KOPT-K1 (cell line): ENCODE measurements at regions not wholly inside any gene's neighbourhood (a gene's known extent, or its start where the extent isn't known, plus 50 kb on each side); places are given as distances from the start of the nearest gene placed in this dataset.
"Not testable (repeated sequence)": the region's sequence is repeated elsewhere in the genome, so short reads cannot be mapped to it uniquely, and the experiment has no call there.

ENCODE experiments used
- H3K27ac ChIP-seq: fragments of 200-600 bp; sonication (generic); 2 replicates; pipeline ENCODE4 v1.5.1; 2016; ENCODE audit warnings: antibody characterized with exemption, mild to moderate bottlenecking, low read depth, low read length; ENCODE audit not compliant: poor library complexity, severe bottlenecking
- H3K36me3 ChIP-seq: fragments of 200-600 bp; sonication (generic); 2 replicates; pipeline ENCODE4 v1.5.1; 2017; ENCODE audit warnings: antibody characterized with exemption, mild to moderate bottlenecking, low read length, moderate library complexity; ENCODE audit not compliant: insufficient read depth
- H3K9me3 ChIP-seq: fragments of 200-600 bp; sonication (generic); 2 replicates; pipeline ENCODE4 v1.5.1; 2017; ENCODE audit warnings: antibody characterized with exemption, low read length, mild to moderate bottlenecking; ENCODE audit not compliant: insufficient read depth, poor library complexity, severe bottlenecking

DNA sequence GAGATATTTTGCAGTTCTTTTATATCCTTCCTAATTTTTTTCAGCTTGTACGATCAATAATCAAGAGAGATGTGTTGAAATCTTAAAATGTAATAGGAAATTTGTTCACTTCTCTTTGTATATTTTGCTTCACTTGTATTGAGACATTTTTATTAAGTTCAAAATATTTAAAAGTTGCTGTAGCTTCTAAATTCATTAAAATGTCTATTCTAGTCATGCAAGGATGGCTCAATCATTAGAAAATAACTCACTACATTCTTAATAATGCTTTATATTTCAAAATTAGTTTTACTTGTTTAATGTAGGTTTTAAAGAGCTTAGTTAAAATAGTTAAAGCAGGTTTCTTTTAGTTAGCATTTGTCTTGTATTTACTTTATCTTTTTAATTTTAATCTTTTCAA, 308.4 kb downstream of the CYRIA start:
- no peak overlapping the region for H3K27ac ChIP-seq
- no peaks in the 10 kb centered on the region for H3K9me3 ChIP-seq
- no peaks in the 10 kb centered on the region for H3K36me3 ChIP-seq

DNA sequence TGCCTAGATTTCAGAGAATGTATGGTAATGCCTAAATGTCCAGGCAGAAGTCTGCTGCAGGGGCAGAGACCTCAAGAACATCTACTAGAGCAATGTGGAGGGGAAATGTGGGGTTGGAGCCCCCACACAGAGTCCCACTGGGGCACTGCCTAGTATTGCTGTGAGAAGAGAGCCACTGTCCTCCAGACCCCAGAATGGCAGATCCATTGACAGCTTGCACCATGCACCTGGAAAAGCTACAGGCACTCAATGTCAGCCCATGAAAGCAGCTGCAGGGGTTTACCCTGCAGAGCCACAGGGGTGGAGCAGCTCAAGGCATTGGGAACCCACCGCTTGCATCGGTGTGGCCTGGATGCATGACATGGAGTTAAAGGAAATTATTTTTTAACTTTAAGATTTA, 314.1 kb downstream of the CYRIA start:
- no peak overlapping the region for H3K27ac ChIP-seq
- peaks cover 15% of the 10 kb centered on the region for H3K9me3 ChIP-seq
- H3K36me3 ChIP-seq: no peaks in the 10 kb centered on the region

DNA sequence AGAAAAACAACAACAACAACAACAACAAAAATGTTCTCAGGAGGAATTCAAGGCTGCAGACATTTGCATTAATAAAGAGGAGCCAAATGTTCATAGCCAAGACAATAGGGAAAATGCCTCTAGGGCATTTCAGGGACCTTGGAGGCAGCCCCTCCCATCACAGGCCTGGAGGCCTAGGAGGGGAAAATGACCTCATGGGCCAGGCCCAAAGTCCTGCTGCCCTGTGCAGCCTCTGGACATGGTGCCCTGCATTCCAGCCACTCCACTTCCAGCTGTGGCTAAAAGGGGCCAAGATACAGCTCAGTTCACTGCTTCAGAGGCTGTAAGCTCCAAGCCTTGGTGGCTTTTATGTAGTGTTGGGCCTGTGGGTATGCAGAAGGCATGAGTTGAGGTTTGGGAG, 314.5 kb downstream of the CYRIA start:
- Histone ChIP-seq H3K9me3 (peaks cover 15% of the 10 kb centered on the region), H3K36me3 (no peaks in the 10 kb centered on the region), H3K27ac (no peak overlapping the region)

DNA sequence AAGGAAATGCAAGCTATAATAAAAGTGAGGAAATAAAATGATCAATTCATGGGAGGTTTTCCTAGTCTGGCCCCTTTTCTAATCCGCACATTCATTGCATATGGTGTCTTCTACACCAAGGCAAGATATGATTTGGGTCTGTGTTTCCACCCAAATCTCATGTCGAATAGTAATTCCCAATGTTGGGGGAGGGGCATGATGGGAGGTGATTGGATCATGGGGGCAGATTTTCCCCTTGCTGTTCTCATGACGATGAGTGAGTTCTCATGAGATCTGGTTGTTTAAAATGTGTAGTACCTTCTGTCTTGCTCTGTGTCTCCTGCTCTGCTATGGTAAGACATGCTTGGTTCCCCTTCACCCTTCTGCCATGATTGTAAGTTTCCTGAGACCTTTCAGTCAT, 315.4 kb downstream of the CYRIA start:
- H3K27ac ChIP-seq: no peak overlapping the region
- no peaks in the 10 kb centered on the region for H3K36me3 ChIP-seq
- peaks cover 15% of the 10 kb centered on the region for H3K9me3 ChIP-seq

DNA sequence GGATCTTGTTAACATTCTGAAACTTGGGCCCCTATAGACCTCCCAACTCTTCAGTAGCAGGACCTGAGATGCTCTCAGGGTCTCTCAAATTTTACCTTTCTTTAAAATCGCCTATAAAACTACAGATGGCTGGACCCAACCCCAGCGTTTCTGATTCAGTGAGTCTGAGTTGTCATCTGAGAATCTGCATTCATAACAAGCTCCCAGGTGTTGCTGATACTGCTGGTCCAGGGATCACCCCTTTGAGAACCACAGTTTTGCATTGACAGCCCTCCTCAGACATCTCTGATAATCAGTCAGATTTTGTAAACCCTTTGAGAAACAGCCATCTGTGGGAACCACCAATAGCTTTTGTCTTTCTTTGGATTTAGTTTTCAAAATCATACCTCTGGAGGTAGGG, 315.8 kb downstream of the CYRIA start:
- peaks cover 15% of the 10 kb centered on the region for H3K9me3 ChIP-seq
- H3K27ac ChIP-seq: no peak overlapping the region
- H3K36me3 ChIP-seq: no peaks in the 10 kb centered on the region

DNA sequence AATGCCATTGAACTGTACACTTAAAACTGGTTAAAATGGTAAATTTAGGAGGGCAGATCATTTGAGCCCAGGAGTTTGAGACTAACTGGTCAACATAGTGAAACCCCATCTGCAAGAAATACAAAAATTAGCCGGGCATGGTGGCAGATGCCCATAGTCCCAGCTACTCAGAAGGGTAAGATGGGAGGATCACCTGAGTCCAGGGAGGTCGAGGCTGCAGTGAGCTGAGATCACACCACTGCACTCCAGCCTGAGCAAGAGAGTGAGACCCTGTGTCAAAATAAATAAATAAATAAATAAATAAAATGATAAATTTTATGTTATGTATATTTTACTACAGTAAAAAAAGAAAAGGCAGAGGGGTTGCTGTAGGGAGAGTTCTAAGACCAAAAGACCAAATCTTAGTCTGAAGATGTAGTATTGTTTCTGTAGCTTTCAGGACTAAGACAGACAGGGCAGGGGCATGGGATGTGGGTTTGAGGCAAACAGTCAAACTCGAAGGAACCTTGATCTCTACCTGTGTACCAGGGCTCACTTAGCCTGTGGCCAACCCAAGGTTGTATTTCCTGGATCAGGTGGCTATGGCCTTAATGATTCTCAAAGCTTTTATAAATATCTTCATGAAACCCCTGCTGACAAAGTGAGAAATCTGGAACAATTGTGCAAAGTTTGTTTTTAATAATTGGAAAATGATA, 316.7 kb downstream of the CYRIA start:
- H3K36me3 ChIP-seq: no peaks in the 10 kb centered on the region
- peaks cover 15% of the 10 kb centered on the region for H3K9me3 ChIP-seq
- H3K27ac ChIP-seq: no peak overlapping the region

DNA sequence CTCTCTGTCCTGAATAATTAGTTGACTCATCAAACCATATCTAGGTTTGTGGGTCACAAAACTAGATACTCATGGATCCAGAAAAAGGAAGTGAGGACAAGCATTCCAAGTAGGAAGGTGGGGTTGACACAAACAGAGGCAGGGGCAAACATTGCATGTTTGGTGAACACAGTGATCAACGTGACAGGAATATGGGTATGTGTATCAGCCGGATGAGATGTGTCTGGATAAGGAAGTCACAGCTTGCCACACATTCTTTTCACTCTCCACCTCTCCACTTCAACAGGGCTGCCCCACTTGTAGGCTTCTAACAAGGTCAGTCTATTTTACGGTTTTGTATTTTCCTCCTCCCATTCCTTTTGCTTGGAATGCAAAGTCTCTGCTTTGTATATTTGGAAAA, 319.0 kb downstream of the CYRIA start:
- no peaks in the 10 kb centered on the region for H3K36me3 ChIP-seq
- H3K27ac ChIP-seq: no peak overlapping the region
- H3K9me3 ChIP-seq: peaks cover 11% of the 10 kb centered on the region

DNA sequence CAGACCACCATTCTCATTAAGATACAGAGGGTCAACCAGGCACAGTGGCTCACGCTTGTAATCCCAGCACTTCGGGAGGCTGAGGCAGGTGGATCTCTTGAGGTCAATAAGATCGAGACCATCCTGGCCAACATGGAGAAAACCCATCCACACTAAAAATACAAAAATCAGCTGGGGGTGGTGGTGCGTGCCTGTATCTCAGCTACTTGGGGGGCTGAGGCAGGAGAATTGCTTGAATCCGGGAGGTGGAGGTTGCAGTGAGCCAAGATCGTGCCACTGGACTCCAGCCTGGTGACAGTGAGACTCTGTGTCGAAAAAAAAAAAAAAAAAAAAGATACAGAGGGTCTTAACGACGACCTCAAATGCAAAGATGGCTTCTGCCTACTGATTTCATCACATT, 320.4 kb downstream of the CYRIA start:
- not testable (repeated sequence) for H3K36me3 ChIP-seq, H3K27ac ChIP-seq, H3K9me3 ChIP-seq

DNA sequence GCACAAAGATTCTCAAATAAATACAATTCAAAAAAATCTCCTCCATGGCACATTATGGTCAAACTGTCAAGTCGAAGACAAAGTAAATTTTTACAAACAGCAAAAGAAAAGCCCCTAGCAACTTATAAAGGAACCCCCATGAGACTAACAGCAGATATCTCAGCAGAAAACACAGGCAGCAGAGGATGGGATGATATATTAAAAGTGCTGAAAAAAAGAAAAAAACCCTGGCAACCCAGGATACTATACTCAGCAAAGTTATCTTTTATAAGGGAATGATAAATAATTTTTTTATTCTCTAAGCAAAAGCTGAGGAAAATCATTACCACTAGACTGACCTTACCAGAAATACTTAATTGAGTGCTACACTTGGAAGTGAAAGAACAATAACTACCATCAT, 326.4 kb downstream of the CYRIA start:
- Histone ChIP-seq H3K27ac (no peak overlapping the region), H3K9me3 (no peaks in the 10 kb centered on the region), H3K36me3 (no peaks in the 10 kb centered on the region)

DNA sequence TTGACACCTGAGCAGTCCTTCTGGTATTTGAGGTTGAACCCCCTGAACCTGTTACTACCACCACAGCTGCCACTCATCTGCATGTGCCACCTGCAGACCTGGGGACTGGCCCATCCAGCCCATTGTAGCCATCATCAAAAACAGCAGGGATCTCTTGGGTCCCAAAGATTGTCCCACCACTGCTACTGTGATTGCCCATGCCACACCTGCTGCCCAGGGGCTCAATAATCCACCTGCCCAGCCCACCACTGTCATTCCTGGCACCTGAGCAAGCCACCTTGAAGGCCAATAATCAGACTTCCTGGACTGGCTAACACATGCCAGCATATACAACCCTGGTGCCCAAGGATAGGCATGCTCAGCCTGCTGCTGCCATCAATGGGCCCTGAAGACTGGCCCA, 327.6 kb downstream of the CYRIA start:
- Histone ChIP-seq H3K27ac (no peak overlapping the region), H3K36me3 (no peaks in the 10 kb centered on the region), H3K9me3 (no peaks in the 10 kb centered on the region)

DNA sequence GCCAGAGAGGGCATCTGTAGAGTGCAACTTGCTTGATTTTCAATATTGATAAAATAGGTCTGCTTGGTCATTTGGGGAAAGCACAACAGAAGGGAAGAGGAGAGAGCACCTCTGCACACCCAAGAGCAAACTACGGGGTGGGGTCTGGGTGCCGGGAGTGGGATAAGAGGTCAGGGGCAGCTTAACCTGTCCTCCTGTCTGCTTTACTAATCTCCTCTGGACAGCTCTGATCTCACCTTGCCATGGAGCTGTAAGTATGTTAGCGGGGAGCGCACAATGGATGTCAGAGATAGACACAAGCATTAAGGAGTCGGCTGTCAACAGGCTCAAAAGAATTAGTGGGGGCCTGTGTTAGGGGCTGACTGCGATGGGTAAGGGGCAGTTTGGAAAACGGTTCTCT, 328.7 kb downstream of the CYRIA start:
- H3K27ac ChIP-seq: no peak overlapping the region

DNA sequence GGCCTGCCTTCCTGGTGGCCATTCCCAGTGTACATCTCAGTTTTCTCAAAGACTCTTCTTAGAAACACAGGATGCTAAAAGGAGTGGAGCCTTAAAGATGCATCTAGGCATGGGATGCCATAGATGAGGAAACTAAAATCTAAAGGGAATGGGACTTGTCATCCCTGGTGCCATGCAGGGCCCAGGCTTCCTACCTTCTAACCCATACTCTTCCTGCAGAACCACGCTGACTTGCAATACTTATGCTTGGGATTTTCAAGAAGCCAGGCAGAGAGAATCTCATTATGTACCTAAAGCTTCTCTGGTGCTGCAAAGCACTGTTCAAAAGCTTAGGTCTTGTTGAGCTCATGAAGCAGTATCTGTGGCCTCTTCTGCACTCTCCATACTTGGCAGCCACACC, 329.1 kb downstream of the CYRIA start:
- Histone ChIP-seq H3K9me3 (no peaks in the 10 kb centered on the region), H3K36me3 (no peaks in the 10 kb centered on the region), H3K27ac (no peak overlapping the region)

More for the DNA sequence above, 328.7 kb downstream of the CYRIA start:
- no peaks in the 10 kb centered on the region for H3K36me3 ChIP-seq
- H3K9me3 ChIP-seq: no peaks in the 10 kb centered on the region

DNA sequence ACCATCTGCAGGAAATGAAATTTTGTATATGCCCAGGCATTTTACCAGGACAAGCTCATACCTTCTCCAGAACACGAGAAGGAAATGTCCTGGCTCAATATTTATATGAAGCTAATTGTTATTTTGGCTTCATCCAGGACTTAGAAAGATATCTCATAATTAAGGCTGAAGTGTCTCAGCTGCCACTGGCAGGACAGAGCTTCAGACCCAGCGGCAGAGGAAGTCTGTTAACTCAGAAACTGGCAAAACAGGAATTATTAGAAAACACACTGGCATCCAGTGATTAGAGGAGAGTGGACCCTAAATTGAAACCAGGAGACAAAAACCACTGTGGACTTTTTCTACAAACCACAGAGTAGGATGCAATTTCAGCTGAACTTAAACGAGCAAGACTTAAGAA, 329.7 kb downstream of the CYRIA start:
- no peak overlapping the region for H3K27ac ChIP-seq
- H3K36me3 ChIP-seq: no peaks in the 10 kb centered on the region
- H3K9me3 ChIP-seq: no peaks in the 10 kb centered on the region

DNA sequence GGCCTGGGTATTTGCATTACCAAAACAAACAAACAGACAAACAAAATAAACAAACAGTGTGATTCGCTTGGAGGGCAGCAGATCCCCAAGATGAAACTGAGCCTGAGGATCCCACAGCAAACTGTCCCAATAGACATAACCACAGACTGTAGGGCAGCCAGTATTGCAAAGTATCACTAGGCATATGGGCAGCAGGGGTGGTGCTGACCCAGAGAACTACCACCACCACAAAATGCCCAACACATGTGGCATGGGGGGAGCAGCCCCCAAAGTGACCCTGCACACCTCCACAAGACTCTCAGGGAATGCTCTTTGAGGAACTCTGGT, 330.1 kb downstream of the CYRIA start:
- Histone ChIP-seq H3K36me3 (no peaks in the 10 kb centered on the region), H3K27ac (no peak overlapping the region), H3K9me3 (no peaks in the 10 kb centered on the region)

DNA sequence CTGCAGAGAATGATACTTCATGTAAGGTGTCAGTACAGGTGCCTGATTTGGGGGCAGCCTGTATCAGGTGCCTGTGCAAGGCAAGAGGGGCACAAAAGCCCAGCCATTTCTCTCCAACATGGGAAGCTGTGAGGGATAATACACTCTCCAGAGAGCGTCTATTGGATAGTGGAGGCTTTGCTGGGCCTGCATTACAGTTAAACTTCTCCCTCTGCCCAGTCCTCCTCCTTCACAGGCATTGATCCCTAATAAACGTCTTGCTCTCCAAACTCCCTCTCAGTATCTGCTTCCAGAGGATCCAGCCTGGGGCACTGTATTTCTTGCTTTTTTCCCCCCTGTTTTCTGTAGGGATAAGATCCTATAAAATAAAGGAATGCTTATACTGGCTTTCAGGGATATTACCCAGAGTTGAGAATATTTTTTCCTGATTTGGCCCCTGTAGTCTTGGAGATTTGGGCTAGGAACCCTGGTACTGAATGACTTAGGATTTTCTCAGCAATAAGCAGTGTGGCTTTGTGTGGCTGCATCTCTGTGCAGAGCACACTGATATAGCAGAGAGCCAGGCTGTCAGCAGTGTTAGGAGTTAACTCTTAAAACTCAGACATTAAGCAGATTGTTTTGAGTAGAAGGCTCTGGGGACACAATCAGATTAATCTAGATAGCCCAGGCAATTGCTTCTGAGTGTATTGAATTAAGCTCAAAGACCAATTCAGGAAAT, 330.6 kb downstream of the CYRIA start:
- H3K9me3 ChIP-seq: no peaks in the 10 kb centered on the region
- H3K27ac ChIP-seq: no peak overlapping the region
- no peaks in the 10 kb centered on the region for H3K36me3 ChIP-seq

DNA sequence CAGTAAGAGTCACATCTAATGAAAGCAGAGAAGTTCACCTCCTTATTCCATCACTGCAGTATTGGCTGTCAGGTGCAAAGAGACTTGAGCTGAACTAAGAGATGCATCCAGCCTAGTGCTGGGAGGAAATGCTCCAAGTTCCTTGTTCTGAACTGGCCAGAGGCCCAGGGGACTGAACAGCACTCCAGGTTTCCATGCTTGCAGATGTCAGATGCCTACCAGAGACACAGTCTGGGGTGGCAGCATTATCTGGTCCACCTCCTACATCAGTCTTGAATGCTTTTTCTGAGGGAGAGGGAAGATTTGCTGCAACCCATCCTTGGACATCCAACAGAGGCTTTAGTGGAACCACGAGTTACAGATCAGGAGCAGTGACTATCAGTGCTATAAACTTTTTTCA, 331.3 kb downstream of the CYRIA start:
- Histone ChIP-seq H3K27ac (no peak overlapping the region), H3K36me3 (no peaks in the 10 kb centered on the region), H3K9me3 (no peaks in the 10 kb centered on the region)
